CD4-positive, alpha-beta T cell treated with Interleukin-15 for 4 hours (primary cell): ENCODE measurements at regions not wholly inside any gene's neighbourhood (a gene's known extent, or its start where the extent isn't known, plus 50 kb on each side); places are given as distances from the start of the nearest gene placed in this dataset.

Experiments used
- DNase-seq: peaks from one replicate; pipeline ENCODE4 v3.0.0-alpha.2; 2020; ENCODE audit warnings: low spot score

GRCh38 chr2:236718207-236718992, 148.8 kb downstream of the ACKR3 start:
- DNase-seq = no peak

- DNase-seq = no peak
Observed at GRCh38 chr2:236719192-236719635, 149.6 kb downstream of the ACKR3 start.

DNA sequence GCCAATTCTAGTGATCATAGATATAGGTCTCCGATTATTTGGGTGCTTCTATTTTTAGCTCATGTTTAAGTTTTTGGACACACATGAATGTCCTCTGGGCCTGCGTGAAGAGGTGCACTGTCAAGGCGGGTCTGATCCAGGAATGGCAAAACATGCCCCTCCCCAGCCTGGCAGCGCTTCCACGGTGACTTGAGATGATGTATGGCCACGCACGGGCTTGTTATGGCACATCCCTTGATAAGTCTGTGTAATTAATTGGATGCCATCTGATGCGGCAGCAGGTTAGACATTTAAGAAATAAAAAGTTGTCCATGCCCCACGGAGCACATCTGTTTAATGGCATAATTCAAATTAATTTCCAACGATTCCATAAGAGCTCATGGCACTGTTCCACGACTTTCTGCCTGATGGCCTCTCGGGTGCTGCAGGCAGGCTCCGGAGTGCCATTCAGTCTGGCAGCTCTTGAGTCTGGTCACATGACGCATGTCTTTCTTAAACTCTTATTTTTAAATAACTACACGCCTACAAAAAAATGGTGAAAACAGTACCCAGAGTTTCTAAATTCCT, 151.4 kb downstream of the ACKR3 start:
- no peak for DNase-seq

- no peak for DNase-seq
Observed at GRCh38 chr2:236724200-236724599, 154.6 kb downstream of the ACKR3 start.

GRCh38 chr2:236726701-236727450, 157.3 kb downstream of the ACKR3 start:
- no peak for DNase-seq

DNA sequence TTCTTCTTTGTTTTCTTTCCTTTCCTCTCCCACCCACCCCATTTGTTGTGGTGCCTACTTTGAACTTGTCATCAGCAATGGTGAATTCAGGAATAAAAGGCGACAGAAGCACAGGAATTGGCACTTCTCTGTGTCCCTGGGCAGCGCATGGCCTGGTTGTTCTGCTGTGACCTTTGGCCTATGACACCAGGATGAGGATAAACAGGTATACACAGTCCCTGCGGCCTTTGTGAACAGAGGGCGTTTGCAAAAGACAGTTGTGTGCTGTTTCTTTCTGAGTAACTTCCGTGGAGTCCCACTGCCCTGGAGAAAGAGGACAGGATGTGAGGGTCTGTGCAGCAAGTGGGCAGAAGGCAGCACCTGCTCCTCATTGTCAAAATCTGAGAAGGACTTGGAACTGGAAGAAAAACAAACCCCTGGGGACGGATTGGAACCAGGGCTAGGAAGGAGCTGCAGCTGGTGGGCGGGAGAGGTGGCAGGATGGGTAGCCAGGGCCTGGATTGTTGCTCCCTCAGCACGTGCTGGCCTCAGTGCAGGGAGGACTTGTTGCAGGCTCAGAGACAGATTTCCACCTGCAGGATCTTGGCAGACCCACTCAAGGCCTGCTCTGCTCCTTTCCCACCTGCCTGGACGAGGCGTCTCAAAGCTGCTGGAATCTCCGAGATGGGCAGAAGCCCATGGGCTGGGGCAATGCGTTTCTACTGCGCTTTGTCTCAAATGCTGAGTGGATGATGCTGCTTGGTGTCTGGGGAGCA, 159.5 kb downstream of the ACKR3 start:
- DNase-seq = no peak

GRCh38 chr2:236730393-236730792, 160.8 kb downstream of the ACKR3 start:
- DNase-seq = no peak

DNA sequence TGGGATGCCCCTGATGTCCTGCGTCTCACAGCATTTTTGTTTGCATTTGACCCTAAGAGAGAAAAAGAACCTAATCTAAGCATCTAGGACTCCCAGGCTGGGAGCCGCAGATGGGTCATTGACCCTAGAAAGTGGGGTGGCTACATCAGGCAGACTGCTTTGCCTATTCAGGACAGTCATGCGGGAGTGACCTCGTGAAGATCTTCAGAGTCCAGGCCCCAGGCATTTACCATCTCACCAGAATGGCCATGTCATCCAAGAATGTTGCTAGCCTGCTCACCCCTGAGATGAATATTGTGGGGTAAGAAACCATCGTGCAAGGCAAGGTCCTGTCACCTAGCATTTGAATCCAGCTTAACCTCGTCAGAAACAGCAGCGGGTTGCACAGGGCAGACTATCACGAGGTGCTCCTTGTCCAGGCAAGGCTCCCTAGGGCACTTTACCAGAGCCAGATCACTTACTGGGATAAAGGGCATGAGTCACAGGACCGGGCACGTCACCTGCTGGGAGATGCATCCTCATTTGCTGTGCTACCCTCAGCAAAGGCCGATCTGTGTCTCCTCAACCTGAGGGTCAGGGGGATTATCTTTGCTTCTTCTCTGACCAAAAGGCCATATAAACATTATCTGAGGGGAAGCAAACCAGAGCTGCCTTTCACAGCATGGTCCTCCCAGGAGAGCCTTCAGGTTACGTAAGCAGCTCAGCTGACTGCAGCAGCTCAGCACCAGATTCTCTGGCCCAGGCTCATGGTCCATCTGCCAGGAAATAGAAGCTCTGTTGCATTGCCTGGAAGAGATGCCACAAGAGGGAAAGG, 162.3 kb downstream of the ACKR3 start:
- DNase-seq = no peak

DNA sequence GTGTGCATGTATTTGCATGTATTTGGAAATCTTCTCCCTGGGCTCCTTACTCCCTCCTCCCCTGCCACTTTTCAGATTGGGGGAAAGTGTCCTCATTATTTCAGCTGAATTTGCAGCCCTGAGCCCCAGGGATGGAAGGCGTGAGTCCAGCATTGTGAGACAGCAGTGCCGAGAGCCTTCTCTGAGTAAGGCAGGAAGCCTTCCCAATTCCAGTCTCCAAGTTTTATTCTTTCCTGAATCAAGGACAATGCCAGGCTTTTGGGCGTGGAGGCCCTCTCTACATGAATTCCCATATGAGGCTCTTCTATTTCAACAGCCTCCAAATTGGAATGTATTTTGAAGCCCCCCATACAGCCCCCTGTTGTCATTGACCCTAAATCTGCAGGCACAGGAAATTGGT, 163.5 kb downstream of the ACKR3 start:
- no peak for DNase-seq

DNA sequence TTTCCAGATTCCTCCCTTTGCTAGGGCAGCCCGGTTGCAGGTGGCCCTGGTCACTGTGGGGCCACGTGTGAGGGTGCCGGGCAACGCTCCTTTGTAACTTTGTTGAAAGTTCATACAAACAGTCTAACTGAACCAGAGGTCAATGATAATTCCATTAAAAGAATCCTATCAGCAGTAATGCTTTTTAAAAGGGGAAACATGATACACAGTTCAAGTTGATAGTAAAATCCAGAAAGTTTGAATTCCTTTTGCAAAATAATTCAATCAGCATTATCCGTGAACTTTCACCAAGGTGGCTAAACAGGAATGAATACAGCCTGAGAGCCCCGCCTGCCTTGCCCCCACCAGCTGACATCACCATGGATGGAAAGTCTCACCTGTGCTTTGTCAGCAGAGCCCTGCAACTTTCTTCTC, 166.2 kb downstream of the ACKR3 start:
- no peak for DNase-seq

GRCh38 chr2:236738030-236738429, 168.4 kb downstream of the ACKR3 start:
- DNase-seq = no peak

- DNase-seq = no peak
Observed at GRCh38 chr2:236738896-236739295, 169.3 kb downstream of the ACKR3 start.

DNA sequence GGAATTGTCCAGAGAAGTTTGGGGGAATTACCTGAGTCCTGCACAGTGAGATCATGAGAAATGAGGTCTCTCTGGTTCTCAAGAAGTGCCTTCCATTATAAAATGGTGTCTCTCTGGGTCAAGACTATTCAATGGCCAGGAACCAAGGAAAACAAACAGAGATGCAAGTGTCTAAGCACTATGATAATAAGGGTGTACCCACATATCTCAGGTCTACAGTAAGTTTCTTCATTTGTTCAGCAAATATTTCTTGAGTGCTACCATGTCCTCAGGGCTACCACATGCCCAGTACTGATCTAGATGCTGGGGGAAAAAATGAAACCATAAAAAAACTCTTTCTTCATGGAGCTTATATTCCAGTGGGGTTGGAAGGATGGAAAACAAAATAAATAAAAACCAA, 170.0 kb downstream of the ACKR3 start:
- no peak for DNase-seq

DNA sequence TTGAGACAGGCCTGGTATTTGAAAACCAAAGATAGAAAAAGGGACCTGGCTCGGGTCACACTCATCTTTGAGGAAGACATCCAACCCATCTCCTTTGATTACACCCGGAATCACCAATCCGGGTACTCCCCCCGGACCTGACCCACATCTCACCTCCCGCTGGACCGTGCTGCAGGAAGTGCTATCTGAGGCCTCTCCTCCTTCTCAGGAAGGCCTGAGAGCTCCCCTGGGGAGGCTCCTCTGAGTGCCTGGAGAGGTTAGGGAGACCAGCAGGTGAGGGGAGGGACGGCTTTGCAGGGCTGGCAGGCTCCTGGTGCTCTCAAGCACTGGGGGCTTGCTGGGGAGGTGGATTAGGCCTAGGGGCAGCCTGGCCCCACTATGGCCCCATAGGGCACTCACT, 170.9 kb downstream of the ACKR3 start:
- DNase-seq = no peak

- no peak for DNase-seq
Observed at GRCh38 chr2:236743039-236743920, 173.7 kb downstream of the ACKR3 start.

- DNase-seq = no peak
Observed at GRCh38 chr2:236743921-236744280, 174.3 kb downstream of the ACKR3 start.

- no peak for DNase-seq
Observed at GRCh38 chr2:236744281-236744705, 174.7 kb downstream of the ACKR3 start.

GRCh38 chr2:236744716-236745115, 175.1 kb downstream of the ACKR3 start:
- no peak for DNase-seq

- no peak for DNase-seq
Observed at GRCh38 chr2:236745420-236746210, 176.0 kb downstream of the ACKR3 start.

DNA sequence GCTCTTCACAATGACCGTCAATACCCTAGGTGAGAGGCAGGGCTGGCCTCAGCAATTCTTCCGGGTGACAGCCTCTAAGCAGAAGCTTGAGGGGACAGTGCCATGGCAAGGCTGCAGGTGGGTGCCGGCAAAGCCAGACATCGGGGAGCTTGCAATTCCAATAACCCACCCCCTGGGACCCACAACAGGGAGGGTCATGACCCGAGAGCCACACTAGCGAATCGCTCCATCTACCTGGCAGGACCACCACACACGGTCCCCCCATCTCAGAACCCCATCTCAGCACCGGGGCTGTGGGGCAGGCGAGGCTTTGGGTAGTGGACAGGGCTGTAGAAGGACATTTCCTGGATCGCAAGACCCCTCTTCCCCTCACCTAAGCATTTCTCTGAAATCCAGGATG, 177.2 kb downstream of the ACKR3 start:
- DNase-seq = no peak
